KMS-11 (cell line): ENCODE measurements at regions not wholly inside any gene's neighbourhood (a gene's known extent, or its start where the extent isn't known, plus 50 kb on each side); places are given as distances from the start of the nearest gene placed in this dataset.

Experiments used
- H2AFZ ChIP-seq: fragments of 200-600 bp; sonication (generic); 2 replicates; pipeline ENCODE4 v1.6.1; 2016; ENCODE audit warnings: antibody characterized with exemption, mixed run types, low read depth
- H3K27ac ChIP-seq: fragments of 200-600 bp; sonication (generic); 2 replicates; pipeline ENCODE4 v1.6.1; 2016; ENCODE audit warnings: mild to moderate bottlenecking, mixed run types
- H3K27me3 ChIP-seq: fragments of 200-600 bp; sonication (generic); 2 replicates; pipeline ENCODE4 v1.6.1; 2017; ENCODE audit warnings: mild to moderate bottlenecking, low read depth, mixed run types, moderate library complexity; ENCODE audit not compliant: insufficient read depth
- H3K36me3 ChIP-seq: fragments of 200-600 bp; sonication (generic); 2 replicates; pipeline ENCODE4 v1.6.1; 2017; ENCODE audit warnings: mild to moderate bottlenecking, mixed run types; ENCODE audit not compliant: insufficient read depth
- H3K4me1 ChIP-seq: fragments of 200-600 bp; sonication (generic); 2 replicates; pipeline ENCODE4 v1.6.1; 2016; ENCODE audit warnings: mild to moderate bottlenecking, low read depth, mixed run types; ENCODE audit not compliant: poor library complexity, severe bottlenecking
- H3K4me2 ChIP-seq: fragments of 200-600 bp; sonication (generic); 2 replicates; pipeline ENCODE4 v1.7.0; 2016; ENCODE audit warnings: mild to moderate bottlenecking, mixed run types
- H3K4me3 ChIP-seq: fragments of 200-600 bp; sonication (generic); IDR thresholded peaks from 2 replicates; pipeline ENCODE4 v1.6.1; 2017; ENCODE audit warnings: low read depth, low read length, mixed read lengths; ENCODE audit not compliant: insufficient read depth
- H3K79me2 ChIP-seq: fragments of 200-600 bp; sonication (generic); 2 replicates; pipeline ENCODE4 v1.6.1; 2016; ENCODE audit warnings: low read depth, mixed run types; ENCODE audit not compliant: insufficient read depth
- H3K9ac ChIP-seq: fragments of 200-600 bp; sonication (generic); 2 replicates; pipeline ENCODE4 v1.6.1; 2016; ENCODE audit warnings: mild to moderate bottlenecking, mixed run types
- H4K20me1 ChIP-seq: fragments of 200-600 bp; sonication (generic); 2 replicates; pipeline ENCODE4 v1.6.1; 2016; ENCODE audit warnings: mild to moderate bottlenecking, mixed run types; ENCODE audit not compliant: insufficient read depth
- TF ChIP-seq, protein P1 (sequence below): fragments of 200-600 bp; sonication (generic); conservative IDR thresholded peaks from 2 replicates; pipeline ENCODE4 v1.6.1; 2017; ENCODE audit warnings: low read depth, mild to moderate bottlenecking, antibody characterized with exemption, low read length, moderate library complexity, mixed read lengths

DNA sequence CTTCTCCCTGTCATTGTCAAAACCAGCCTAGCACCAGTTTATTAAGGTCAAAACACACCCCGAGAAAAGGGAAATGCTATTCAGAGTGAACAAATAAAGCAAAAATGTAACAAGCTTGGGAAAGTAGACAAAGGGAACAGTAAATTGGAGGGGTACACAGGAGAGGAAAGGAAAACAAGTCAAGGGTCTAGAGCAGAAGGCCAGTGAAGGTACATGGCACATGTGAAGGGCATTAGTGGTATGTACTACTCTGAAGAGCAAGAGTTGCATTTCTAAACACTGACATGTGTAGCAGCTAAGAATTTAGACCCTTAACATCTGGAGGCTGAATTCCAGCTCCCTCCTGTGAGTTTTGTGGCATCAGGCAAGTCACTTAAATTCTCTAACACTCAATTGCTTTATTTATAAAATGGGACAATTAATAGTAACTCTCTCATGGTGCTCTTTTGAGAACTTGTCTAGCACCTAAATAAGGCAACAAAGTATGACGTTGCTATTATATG is 244.3 kb upstream of the ADAMTS9 start:
- no peaks in the 10 kb centered on the region for H3K79me2 ChIP-seq
- H3K9ac ChIP-seq: no peak overlapping the region
- H3K4me2 ChIP-seq: no peak overlapping the region
- H3K27me3 ChIP-seq: no peaks in the 10 kb centered on the region
- no peak overlapping the region for H3K4me3 ChIP-seq
- H3K36me3 ChIP-seq: no peaks in the 10 kb centered on the region
- H4K20me1 ChIP-seq: no peaks in the 10 kb centered on the region
- TF ChIP-seq, protein P1, sequence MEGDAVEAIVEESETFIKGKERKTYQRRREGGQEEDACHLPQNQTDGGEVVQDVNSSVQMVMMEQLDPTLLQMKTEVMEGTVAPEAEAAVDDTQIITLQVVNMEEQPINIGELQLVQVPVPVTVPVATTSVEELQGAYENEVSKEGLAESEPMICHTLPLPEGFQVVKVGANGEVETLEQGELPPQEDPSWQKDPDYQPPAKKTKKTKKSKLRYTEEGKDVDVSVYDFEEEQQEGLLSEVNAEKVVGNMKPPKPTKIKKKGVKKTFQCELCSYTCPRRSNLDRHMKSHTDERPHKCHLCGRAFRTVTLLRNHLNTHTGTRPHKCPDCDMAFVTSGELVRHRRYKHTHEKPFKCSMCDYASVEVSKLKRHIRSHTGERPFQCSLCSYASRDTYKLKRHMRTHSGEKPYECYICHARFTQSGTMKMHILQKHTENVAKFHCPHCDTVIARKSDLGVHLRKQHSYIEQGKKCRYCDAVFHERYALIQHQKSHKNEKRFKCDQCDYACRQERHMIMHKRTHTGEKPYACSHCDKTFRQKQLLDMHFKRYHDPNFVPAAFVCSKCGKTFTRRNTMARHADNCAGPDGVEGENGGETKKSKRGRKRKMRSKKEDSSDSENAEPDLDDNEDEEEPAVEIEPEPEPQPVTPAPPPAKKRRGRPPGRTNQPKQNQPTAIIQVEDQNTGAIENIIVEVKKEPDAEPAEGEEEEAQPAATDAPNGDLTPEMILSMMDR: no peak
- no peak overlapping the region for H3K27ac ChIP-seq
- H3K4me1 ChIP-seq: no peaks in the 10 kb centered on the region
- no peak overlapping the region for H2AFZ ChIP-seq

DNA sequence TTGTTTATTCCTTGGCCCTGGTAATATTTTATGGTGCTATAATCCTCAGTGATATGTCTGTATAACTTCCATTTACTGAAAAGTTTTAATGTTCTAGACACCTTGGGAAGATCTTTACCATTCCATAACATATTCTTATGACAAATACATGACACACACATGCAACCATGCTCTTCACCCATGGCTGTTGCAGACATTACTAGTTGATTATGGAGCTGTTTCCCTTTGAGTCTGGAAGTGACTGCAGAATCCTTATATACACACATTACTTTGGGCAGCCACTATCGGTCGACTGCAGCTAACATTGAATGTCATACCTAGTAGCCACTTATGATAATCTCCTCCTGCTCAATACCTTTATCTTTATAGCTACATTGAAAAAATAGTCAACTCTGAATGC is 243.1 kb upstream of the ADAMTS9 start:
- TF ChIP-seq, protein P1: no peak
- H3K4me2 ChIP-seq: no peak overlapping the region
- H2AFZ ChIP-seq: no peak overlapping the region
- H3K36me3 ChIP-seq: no peaks in the 10 kb centered on the region
- no peak overlapping the region for H3K4me3 ChIP-seq
- no peak overlapping the region for H3K9ac ChIP-seq
- no peaks in the 10 kb centered on the region for H3K79me2 ChIP-seq
- no peak overlapping the region for H3K27ac ChIP-seq
- H3K4me1 ChIP-seq: no peaks in the 10 kb centered on the region
- no peaks in the 10 kb centered on the region for H3K27me3 ChIP-seq
- H4K20me1 ChIP-seq: no peaks in the 10 kb centered on the region

DNA sequence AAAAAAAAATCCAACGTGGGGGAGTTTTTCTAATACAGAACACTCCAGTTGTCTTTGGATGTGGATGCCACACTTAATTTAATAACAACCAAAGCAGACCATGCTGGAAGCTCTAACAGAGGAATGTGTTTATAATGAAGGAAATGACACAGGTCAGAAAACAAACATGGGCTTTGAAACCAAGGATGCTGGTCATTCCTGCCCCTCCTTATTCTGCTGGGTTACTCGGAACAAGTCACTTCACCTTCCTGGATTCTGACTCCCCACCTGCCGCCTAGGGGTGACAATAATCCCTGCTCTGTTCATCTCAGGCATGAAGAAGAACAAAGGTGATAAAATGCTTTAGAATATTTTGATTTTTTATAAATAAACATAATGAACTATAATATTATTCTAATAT is 240.9 kb upstream of the ADAMTS9 start:
- Histone ChIP-seq H3K27ac (no peak overlapping the region), H3K4me3 (no peak overlapping the region), H3K36me3 (no peaks in the 10 kb centered on the region), H3K4me2 (no peak overlapping the region), H3K4me1 (no peaks in the 10 kb centered on the region), H3K79me2 (no peaks in the 10 kb centered on the region), H3K9ac (no peak overlapping the region), H4K20me1 (no peaks in the 10 kb centered on the region), H2AFZ (no peak overlapping the region), H3K27me3 (no peaks in the 10 kb centered on the region)
- TF ChIP-seq, protein P1: no peak

DNA sequence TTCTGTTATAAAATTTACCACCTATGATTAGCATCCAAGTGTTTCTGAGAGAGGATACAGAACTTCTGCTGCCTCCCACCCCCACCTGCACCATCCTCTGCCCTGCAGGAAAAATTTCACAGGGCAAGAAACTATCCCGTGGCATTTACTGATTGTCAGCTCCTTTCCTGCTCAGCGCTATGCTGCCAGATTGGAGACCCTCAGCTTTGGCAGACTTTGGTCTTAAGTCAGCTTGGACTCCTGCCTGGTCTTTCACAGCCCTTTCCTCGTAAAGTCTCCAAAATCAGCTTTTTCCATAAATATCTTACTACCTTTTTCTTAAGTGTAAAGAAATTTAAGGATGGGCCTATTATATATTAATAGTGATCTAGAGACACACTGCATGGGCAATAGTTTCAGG is 239.9 kb upstream of the ADAMTS9 start:
- Histone ChIP-seq H3K9ac (no peak overlapping the region), H3K4me3 (no peak overlapping the region), H3K27me3 (no peaks in the 10 kb centered on the region), H2AFZ (no peak overlapping the region), H3K4me2 (no peak overlapping the region), H3K36me3 (no peaks in the 10 kb centered on the region), H3K79me2 (no peaks in the 10 kb centered on the region), H3K27ac (no peak overlapping the region), H4K20me1 (no peaks in the 10 kb centered on the region), H3K4me1 (no peaks in the 10 kb centered on the region)
- TF ChIP-seq, protein P1: no peak
